Glutamatergic neuron (in vitro differentiated cells): ENCODE measurements at regions not wholly inside any gene's neighbourhood (a gene's known extent, or its start where the extent isn't known, plus 50 kb on each side); places are given as distances from the start of the nearest gene placed in this dataset.

Experiments
- DNase-seq: peaks from one replicate; pipeline ENCODE4 v3.0.0; 2022
- H3K27ac Mint-ChIP-seq: one replicate; pipeline ENCODE4 v1.8.0; 2020; ENCODE audit warnings: mild to moderate bottlenecking, mixed read lengths, inconsistent platforms; ENCODE audit not compliant: unreplicated experiment
- H3K27me3 Mint-ChIP-seq: one replicate; pipeline ENCODE4 v1.8.0; 2020; ENCODE audit warnings: mild to moderate bottlenecking, moderate library complexity, mixed read lengths, inconsistent platforms; ENCODE audit not compliant: unreplicated experiment
- H3K36me3 Mint-ChIP-seq: one replicate; pipeline ENCODE4 v1.8.0; 2020; ENCODE audit warnings: mild to moderate bottlenecking, mixed read lengths, inconsistent platforms; ENCODE audit not compliant: unreplicated experiment
- H3K4me1 Mint-ChIP-seq: one replicate; pipeline ENCODE4 v1.8.0; 2020; ENCODE audit warnings: mild to moderate bottlenecking, low read depth, mixed read lengths, inconsistent platforms; ENCODE audit not compliant: unreplicated experiment
- H3K4me3 Mint-ChIP-seq: one replicate; pipeline ENCODE4 v1.8.0; 2020; ENCODE audit warnings: mild to moderate bottlenecking, mixed read lengths, inconsistent platforms; ENCODE audit not compliant: unreplicated experiment
- H3K9me3 Mint-ChIP-seq: one replicate; pipeline ENCODE4 v1.8.0; 2020; ENCODE audit warnings: mild to moderate bottlenecking, moderate library complexity, mixed read lengths, inconsistent platforms; ENCODE audit not compliant: unreplicated experiment
- CTCF ChIP-seq: fragments of 200-600 bp; sonication (generic); IDR thresholded peaks from one replicate; pipeline ENCODE4 v1.5.0; 2021; ENCODE audit not compliant: partially characterized antibody, unreplicated experiment

GRCh38 chr18:45325778-45326177, 289.5 kb upstream of the SLC14A2 start:
- Mint-ChIP-seq H3K4me1 (peaks cover 3% of the 10 kb centered on the region), H3K4me3 (no peak overlapping the region), H3K36me3 (no peaks in the 10 kb centered on the region), H3K9me3 (peaks cover 3% of the 10 kb centered on the region), H3K27ac (no peak overlapping the region), H3K27me3 (no peaks in the 10 kb centered on the region)
- no peak for TF ChIP-seq CTCF
- DNase-seq = no peak

- peaks cover 3% of the 10 kb centered on the region for H3K4me1 Mint-ChIP-seq
These were observed 288.8 kb upstream of the SLC14A2 start for GRCh38 chr18:45326505-45326904.

GRCh38 chr18:45328296-45328695, 287.0 kb upstream of the SLC14A2 start:
- TF ChIP-seq CTCF = no peak
- DNase-seq = no peak
- Mint-ChIP-seq H3K9me3 (peaks cover 3% of the 10 kb centered on the region), H3K27ac (no peak overlapping the region), H3K4me3 (no peak overlapping the region), H3K4me1 (peaks cover 3% of the 10 kb centered on the region), H3K27me3 (no peaks in the 10 kb centered on the region), H3K36me3 (no peaks in the 10 kb centered on the region)

More at GRCh38 chr18:45326505-45326904, 288.8 kb upstream of the SLC14A2 start:
- H3K27ac Mint-ChIP-seq = no peak overlapping the region
- no peaks in the 10 kb centered on the region for H3K36me3 Mint-ChIP-seq
- no peak for TF ChIP-seq CTCF
- H3K4me3 Mint-ChIP-seq = no peak overlapping the region
- no peaks in the 10 kb centered on the region for H3K27me3 Mint-ChIP-seq
- no peak for DNase-seq
- H3K9me3 Mint-ChIP-seq = peaks cover 3% of the 10 kb centered on the region

- no peak for TF ChIP-seq CTCF
- Mint-ChIP-seq H3K27ac (no peak overlapping the region), H3K27me3 (no peaks in the 10 kb centered on the region), H3K4me1 (peaks cover 3% of the 10 kb centered on the region), H3K9me3 (peaks cover 3% of the 10 kb centered on the region), H3K36me3 (no peaks in the 10 kb centered on the region), H3K4me3 (no peak overlapping the region)
- DNase-seq = no peak
These were observed 286.5 kb upstream of the SLC14A2 start for GRCh38 chr18:45328811-45329210.

GRCh38 chr18:45329316-45329715, 286.0 kb upstream of the SLC14A2 start:
- H3K27me3 Mint-ChIP-seq = no peaks in the 10 kb centered on the region
- no peak for DNase-seq
- peaks cover 3% of the 10 kb centered on the region for H3K4me1 Mint-ChIP-seq
- H3K4me3 Mint-ChIP-seq = no peak overlapping the region
- H3K36me3 Mint-ChIP-seq = no peaks in the 10 kb centered on the region
- H3K27ac Mint-ChIP-seq = no peak overlapping the region
- peaks cover 3% of the 10 kb centered on the region for H3K9me3 Mint-ChIP-seq
- TF ChIP-seq CTCF = no peak
